ENCODE measurements at regions not wholly inside any gene's neighbourhood (a gene's known extent, or its start where the extent isn't known, plus 50 kb on each side); places are given as distances from the start of the nearest gene placed in this dataset.

DNA sequence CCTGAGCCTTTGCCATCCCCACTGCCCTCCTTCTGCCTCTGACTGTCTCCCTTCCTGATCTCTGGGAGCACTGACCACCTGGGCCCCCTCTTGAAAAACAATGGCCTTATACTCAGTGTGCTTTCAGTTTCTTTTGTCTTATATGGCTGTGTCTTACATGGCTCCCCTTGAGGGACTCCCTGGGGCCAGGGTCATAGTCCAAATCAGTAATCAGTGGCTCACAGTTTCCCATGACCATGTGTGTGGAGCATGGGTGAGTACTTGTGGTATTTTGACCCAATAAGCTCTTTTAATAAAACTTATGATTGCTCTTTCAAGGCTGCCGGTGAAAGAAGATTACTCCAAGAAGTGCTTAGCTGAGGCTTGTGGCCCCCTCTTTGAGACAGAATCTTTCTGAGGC, 62.4 kb upstream of the PCBD1 start:
- TF ChIP-seq CTCF (IDR thresholded peaks at IDR 0.05) (no peak), POLR2A (IDR thresholded peaks at IDR 0.05) (no peak), POLR2AphosphoS5 (IDR thresholded peaks at IDR 0.05) (no peak)
